Left lung (tissue), 4 donors: ENCODE measurements at regions not wholly inside any gene's neighbourhood (a gene's known extent, or its start where the extent isn't known, plus 50 kb on each side); places are given as distances from the start of the nearest gene placed in this dataset.

Experiments
- ATAC-seq: fragments of 200-7000 bp; cut with Tn5 transposase; one replicate; pipeline ENCODE4 v1.9.1; 2020; ENCODE audit warnings: moderate library complexity
- DNase-seq, 4 donors: peaks; one replicate each; pipeline ENCODE4 v3.0.0-alpha.2; 2013 to 2020
- H3K27ac ChIP-seq, 2 donors: fragments of 200-600 bp; sonication (generic) in 1 of 2; one replicate each; pipeline versions ENCODE4 v1.5.0 to v1.8.0; 2020 to 2021
- H3K27me3 ChIP-seq, 2 donors: fragments of 200-600 bp; sonication (generic) in 1 of 2; one replicate each; pipeline versions ENCODE4 v1.5.0 to v1.8.0; 2020 to 2021
- H3K36me3 ChIP-seq, 2 donors: fragments of 200-600 bp; sonication (generic) in 1 of 2; one replicate each; pipeline versions ENCODE4 v1.5.0 to v1.8.0; 2020 to 2021
- H3K4me1 ChIP-seq, 2 donors: fragments of 200-600 bp; one replicate each; pipeline ENCODE4 v1.8.0; 2021
- H3K4me3 ChIP-seq, 2 donors: fragments of 200-600 bp; sonication (generic) in 1 of 2; one replicate each; pipeline versions ENCODE4 v1.5.0 to v1.8.0; 2020 to 2021; ENCODE audit warnings: mild to moderate bottlenecking in 1 of 2
- H3K9me3 ChIP-seq, 2 donors: fragments of 200-600 bp; sonication (generic) in 1 of 2; one replicate each; pipeline versions ENCODE4 v1.5.0 to v1.8.0; 2020 to 2021
- intact Hi-C, 2 donors: fragments of 100-400 bp; cut with DNase I; formaldehyde crosslinking; loops; one replicate each; pipeline versions ENCODE4 v1.11.2 to v1.14.2; 2022
- TF ChIP-seq, protein P1 (sequence below), 2 donors: fragments of 200-600 bp; sonication (generic) in 1 of 2; IDR thresholded peaks; one replicate each; pipeline versions ENCODE4 v1.5.0 to v1.8.0; 2021; ENCODE audit warnings: antibody characterized with exemption in 2 of 2
- donor health status: DM: no; HTN: yes; CAD: no.
- donor health status: DM: no; HTN: no; CAD: no.

DNA sequence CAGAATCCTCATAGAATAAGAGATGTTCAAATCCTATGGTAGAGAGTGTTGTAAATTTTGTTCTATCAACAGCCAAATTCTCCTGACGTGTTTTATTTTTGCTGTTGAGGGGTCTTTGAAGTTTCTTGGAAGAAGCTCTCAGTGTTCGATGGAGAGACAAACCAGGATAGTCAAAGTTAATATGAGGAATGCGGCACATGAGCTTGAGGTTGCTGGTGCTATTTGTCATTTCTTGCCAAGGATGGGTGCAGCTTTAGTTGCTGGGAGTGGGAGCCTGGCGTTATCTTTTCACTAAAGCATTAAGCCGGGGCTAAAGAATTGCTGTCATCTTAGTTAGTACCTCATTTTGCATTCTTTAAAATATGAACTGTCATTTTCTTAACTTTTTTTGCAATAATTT, 239.9 kb upstream of the CSNK1A1L start:
- no peak for ATAC-seq

DNA sequence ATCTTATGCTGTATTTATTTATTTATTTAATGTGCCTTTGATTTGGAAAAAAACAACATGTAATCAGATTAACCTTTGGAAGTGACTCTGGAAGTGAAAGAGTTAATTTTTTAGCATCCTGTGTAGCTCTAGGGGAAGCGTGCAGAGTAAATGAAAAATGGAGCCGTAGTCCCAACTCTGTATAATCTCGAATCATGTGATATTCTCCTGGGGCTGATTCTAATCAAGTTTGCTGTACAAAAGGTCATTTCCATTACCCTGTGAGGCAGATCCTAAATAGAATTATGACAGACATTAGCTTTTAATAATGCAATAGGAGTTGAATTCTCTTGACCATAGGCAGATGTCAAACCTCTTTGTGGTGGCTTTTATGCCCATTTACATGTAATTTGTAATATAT, 238.6 kb upstream of the CSNK1A1L start:
- no peak overlapping the region for H3K27ac ChIP-seq
- no peaks in the 10 kb centered on the region for H3K27me3 ChIP-seq
- intact Hi-C loops = no loop called here
- TF ChIP-seq, protein P1, sequence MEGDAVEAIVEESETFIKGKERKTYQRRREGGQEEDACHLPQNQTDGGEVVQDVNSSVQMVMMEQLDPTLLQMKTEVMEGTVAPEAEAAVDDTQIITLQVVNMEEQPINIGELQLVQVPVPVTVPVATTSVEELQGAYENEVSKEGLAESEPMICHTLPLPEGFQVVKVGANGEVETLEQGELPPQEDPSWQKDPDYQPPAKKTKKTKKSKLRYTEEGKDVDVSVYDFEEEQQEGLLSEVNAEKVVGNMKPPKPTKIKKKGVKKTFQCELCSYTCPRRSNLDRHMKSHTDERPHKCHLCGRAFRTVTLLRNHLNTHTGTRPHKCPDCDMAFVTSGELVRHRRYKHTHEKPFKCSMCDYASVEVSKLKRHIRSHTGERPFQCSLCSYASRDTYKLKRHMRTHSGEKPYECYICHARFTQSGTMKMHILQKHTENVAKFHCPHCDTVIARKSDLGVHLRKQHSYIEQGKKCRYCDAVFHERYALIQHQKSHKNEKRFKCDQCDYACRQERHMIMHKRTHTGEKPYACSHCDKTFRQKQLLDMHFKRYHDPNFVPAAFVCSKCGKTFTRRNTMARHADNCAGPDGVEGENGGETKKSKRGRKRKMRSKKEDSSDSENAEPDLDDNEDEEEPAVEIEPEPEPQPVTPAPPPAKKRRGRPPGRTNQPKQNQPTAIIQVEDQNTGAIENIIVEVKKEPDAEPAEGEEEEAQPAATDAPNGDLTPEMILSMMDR (IDR thresholded peaks at IDR 0.05) = no peak
- H3K4me3 ChIP-seq = no peak overlapping the region
- H3K4me1 ChIP-seq = no peaks in the 10 kb centered on the region
- DNase-seq = no peak
- H3K9me3 ChIP-seq = no peaks in the 10 kb centered on the region
- ATAC-seq = no peak
- no peaks in the 10 kb centered on the region for H3K36me3 ChIP-seq

More for the DNA sequence above, 239.9 kb upstream of the CSNK1A1L start:
- Histone ChIP-seq H3K4me3 (no peak overlapping the region), H3K9me3 (no peaks in the 10 kb centered on the region), H3K27me3 (no peaks in the 10 kb centered on the region), H3K36me3 (no peaks in the 10 kb centered on the region), H3K4me1 (no peaks in the 10 kb centered on the region), H3K27ac (no peak overlapping the region)
- intact Hi-C loops = no loop called here
- TF ChIP-seq, protein P1 (IDR thresholded peaks at IDR 0.05) = no peak
- no peak for DNase-seq

DNA sequence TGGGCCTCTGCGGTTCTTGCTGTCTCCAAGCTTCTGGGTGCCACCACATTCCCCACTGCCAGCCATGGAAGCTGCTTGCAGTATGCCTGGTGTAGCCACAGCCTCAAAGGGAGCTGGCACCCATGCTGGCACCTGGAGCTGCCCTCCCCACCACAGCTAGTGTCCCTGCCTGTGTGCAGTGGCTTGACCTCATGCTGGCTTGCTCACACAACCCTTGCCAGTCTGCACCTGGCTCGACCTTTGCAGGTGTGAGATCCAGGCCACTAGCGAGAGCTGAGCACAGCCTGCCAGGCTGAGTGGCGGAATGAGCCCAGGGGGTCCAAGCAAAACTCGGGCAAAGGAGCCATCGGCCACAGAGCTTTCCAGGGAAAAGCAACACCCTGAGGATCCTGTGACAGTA, 236.7 kb upstream of the CSNK1A1L start:
- no peaks in the 10 kb centered on the region for H3K9me3 ChIP-seq
- H3K36me3 ChIP-seq = no peaks in the 10 kb centered on the region
- ATAC-seq = no peak
- no peak overlapping the region for H3K27ac ChIP-seq
- intact Hi-C loops = no loop called here
- no peaks in the 10 kb centered on the region for H3K4me1 ChIP-seq
- no peak for DNase-seq
- H3K4me3 ChIP-seq = no peak overlapping the region
- TF ChIP-seq, protein P1 (IDR thresholded peaks at IDR 0.05) = no peak
- no peaks in the 10 kb centered on the region for H3K27me3 ChIP-seq

DNA sequence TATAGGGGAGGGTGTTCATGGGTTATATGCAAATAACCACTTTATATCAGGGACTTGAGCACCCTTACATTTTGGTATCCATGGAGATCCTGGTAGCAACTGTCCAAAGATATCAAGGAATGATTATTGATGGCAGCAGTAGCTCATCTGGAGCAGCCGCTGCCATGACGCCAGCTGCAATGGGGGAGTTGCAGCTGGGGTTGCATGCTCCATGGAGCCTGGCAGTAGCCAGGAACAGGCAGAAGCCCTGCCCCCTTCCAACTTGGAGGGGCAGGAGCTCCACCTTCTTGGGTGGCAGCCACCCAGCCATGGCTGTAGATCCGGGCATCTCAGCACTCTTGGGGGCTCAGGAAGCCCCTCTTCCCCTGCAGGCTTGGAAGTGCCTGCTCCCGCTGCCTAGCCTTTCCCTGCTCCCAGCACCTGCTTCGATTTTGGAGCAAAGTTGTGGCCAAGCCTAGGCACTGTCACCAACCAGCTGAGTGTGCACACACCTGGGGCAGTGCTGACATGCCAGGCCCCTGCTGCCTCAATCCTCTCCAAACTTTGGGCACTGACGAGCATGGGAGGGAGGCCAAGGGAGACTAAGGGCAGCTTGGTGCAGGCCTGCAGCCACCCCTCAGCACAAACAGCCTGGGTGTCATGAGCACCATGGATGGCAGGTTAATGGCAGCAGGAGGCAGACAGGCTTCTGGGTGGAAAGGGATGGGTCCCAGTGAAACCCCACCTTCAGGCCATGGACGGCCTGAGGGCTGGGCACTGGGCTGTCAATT, 235.6 kb upstream of the CSNK1A1L start:
- no peak overlapping the region for H3K4me3 ChIP-seq
- no peaks in the 10 kb centered on the region for H3K4me1 ChIP-seq
- ATAC-seq = no peak
- H3K36me3 ChIP-seq = no peaks in the 10 kb centered on the region
- no peaks in the 10 kb centered on the region for H3K9me3 ChIP-seq
- DNase-seq = no peak
- no peaks in the 10 kb centered on the region for H3K27me3 ChIP-seq
- H3K27ac ChIP-seq = no peak overlapping the region
- TF ChIP-seq, protein P1 (IDR thresholded peaks at IDR 0.05) = no peak
- intact Hi-C loops = no loop called here

DNA sequence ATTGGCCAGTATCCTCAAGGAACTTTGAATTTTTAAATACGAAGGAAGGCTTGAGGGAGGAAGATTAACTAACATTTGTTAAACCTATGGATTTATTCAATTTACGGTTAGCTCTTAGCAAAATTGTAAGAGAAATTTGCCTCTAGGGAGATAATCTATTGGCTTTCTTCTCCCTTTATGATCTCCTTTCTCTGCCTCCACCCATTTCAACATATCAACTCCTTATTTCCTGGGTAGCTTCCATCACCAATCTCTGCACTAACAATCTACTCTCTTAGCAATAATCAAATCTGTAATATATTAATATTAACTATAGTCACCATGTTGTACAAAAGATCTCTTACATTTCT, 233.9 kb upstream of the CSNK1A1L start:
- intact Hi-C loops = no loop called here
- no peaks in the 10 kb centered on the region for H3K4me1 ChIP-seq
- no peak overlapping the region for H3K27ac ChIP-seq
- ATAC-seq (no peak), DNase-seq (no peak)
- no peaks in the 10 kb centered on the region for H3K27me3 ChIP-seq
- no peak overlapping the region for H3K4me3 ChIP-seq
- TF ChIP-seq, protein P1 (IDR thresholded peaks at IDR 0.05) = no peak
- no peaks in the 10 kb centered on the region for H3K36me3 ChIP-seq
- H3K9me3 ChIP-seq = no peaks in the 10 kb centered on the region
